ENCODE measurements at regions not wholly inside any gene's neighbourhood (a gene's known extent, or its start where the extent isn't known, plus 50 kb on each side); places are given as distances from the start of the nearest gene placed in this dataset.

DNA sequence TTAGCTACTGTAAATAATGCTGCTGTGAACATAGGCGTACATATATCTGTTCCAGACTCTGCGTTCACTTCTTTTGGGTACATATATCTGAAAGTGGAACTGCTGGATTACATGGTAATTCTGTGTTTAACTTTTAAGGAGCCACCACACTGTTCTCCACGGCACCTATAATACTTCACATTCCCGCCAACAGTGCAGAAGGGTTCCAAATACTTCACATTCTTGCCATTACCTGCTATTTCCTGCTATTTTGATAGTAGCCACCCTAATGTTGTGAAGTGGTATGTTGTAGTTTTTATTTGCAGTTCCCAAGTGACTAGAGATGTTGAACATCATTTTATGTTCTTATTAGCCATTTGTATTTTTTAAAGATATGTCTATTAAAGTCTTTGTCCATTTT is 377.4 kb upstream of the SLC10A2 start:
- DNase-seq (ENCODE audit: low read depth): no peak
- H3K4me3 ChIP-seq (ENCODE audit: low read depth, low read length): no peak overlapping the region

- H3K4me3 ChIP-seq (ENCODE audit: low read depth, low read length): no peak overlapping the region
- DNase-seq (ENCODE audit: low read depth): no peak
These were observed 371.4 kb upstream of the SLC10A2 start for GRCh38 chr13:103437651-103438050.

DNA sequence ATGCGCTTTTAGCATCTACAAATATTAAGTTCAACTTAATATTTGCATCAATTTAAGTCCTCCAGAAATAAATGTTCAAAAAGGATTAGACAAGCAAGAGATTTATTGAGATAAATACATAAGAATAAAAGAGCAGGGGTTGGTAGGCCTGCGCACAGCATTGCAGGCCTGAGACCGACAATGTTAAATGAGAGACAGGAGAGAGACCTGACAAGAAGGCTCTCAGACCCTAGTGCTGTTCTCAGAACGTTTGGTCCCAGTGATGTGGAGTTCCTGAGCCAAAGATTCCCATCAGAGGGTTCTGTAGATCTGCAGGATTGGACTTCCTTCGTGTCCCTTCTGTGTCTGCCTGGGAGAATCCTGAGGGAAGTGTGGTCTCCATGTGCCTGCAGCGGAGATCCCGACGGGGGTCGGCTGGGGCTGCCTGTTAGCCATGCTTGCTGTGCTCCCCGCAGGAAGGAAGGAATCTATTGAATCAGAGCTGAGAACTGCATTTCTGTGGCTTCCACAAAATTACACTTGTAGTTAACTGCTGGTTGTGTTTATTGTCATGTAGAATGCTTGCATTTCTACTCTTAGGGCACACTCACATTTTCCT is 369.9 kb upstream of the SLC10A2 start:
- H3K4me3 ChIP-seq (ENCODE audit: low read depth, low read length): no peak overlapping the region
- no peak for DNase-seq (ENCODE audit: low read depth)

DNA sequence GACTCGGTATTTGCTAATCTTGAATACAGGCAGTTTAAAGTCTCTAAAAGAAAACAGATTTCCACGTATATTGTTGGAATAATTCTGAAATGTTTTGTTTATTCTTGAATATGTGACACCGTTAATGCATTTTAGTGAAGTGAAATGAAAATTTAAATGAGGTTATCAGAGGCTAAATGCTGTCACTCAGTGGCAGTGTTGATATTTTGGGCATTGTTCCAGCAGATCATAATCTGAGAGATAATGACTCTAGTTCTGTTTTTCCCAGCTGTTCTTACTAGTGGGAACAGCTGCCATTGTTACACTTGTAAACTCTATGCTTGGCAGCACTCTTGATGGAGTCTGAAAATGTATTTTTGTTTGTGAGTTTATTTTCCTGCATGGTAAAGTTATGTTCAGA is 365.6 kb upstream of the SLC10A2 start:
- no peak for DNase-seq (ENCODE audit: low read depth)
- no peak overlapping the region for H3K4me3 ChIP-seq (ENCODE audit: low read depth, low read length)

- no peak overlapping the region for H3K4me3 ChIP-seq (ENCODE audit: low read depth, low read length)
- DNase-seq (ENCODE audit: low read depth): no peak
These were observed 364.2 kb upstream of the SLC10A2 start for GRCh38 chr13:103430368-103430767.

- no peak overlapping the region for H3K4me3 ChIP-seq (ENCODE audit: low read depth, low read length)
- DNase-seq (ENCODE audit: low read depth): no peak
These were observed 343.8 kb upstream of the SLC10A2 start for GRCh38 chr13:103410002-103410401.

DNA sequence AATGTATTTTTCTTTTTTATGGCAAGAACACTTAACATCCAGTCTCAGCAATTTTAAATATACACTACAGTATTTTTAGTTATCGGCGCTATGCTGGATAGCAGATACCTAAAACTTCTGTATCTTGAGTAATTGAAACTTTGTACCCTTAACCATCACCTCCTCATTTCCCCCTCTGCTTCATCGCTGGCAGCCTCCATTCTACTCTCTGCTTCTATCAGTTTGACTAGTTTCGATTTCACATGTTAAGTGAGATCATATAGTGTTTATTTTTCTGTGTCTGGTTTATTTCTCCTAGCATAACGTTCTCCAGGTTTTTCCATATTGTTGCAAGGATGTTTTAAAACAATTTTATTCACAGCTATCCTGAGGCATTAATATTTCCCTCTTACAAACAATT is 340.8 kb upstream of the SLC10A2 start:
- H3K4me3 ChIP-seq (ENCODE audit: low read depth, low read length): no peak overlapping the region

GRCh38 chr13:103405297-103405696 is 339.1 kb upstream of the SLC10A2 start:
- no peak overlapping the region for H3K4me3 ChIP-seq (ENCODE audit: low read depth, low read length)
- DNase-seq (ENCODE audit: low read depth): no peak

More for the DNA sequence above, 340.8 kb upstream of the SLC10A2 start:
- no peak for DNase-seq (ENCODE audit: low read depth)

DNA sequence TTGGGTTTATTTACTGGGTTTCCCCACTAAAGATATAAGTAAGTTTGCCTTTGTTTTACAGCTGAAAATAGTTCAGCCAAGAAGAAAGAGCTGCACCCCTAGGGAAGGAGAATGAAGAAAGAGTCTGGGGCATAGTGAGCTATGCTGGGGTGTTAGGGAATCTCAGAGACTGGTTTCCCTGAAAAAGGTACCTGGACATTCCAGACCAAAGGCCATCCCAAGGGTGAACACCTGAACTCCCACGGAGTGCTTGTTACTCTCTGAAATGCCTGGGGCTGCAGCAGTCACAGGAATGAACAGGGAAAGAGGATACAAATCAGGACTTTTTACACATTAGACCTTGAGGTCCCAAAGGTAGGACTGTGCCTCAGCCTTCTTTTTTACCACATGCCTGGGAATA is 337.6 kb upstream of the SLC10A2 start:
- H3K4me3 ChIP-seq (ENCODE audit: low read depth, low read length): no peak overlapping the region
- DNase-seq (ENCODE audit: low read depth): no peak

DNA sequence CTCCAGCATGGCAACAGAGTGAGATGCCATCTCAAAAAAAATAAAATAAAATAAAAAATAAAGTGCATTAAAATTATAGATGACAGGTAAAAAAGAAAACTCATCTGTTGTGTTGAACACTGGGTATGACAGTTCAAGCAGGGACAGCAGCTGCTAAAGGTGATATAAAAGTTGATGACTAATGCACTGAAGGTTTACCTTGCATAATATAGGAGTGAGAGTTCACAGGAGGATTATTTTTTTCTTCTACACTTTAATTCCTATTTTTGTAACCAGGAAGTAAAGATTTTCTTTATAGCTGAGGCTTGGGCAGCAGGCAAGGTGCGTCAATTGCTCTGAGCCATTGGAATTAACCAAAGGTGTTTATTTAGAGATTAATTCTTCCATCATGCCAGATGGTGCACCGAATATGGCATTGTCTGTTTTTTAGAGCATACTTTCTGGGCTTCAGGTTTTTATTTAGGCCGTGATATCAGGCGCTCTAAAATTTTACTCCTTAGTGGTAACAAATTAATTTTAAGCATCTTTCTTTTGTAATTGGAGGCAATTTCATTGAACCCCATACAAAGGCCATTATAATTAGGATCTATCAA is 337.0 kb upstream of the SLC10A2 start:
- DNase-seq (ENCODE audit: low read depth): no peak
- no peak overlapping the region for H3K4me3 ChIP-seq (ENCODE audit: low read depth, low read length)

DNA sequence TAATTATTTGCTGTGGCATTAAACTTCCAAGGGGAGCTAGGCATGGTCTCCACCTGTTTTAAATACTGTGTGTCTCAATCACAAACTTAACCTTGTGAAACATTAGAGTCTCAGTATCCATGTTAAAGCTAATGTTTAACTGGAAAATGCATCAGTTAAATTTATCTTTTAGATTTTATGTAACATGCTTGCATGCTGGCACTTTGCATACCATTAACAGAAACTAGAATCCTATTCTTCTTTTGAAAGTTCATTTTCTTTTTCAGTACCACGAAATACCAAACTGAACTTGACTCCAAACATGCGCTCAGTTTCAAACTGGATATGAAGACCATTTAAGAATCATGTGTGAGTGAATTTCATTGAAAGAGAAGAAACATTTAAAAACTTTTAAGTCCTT is 328.9 kb upstream of the SLC10A2 start:
- no peak overlapping the region for H3K4me3 ChIP-seq (ENCODE audit: low read depth, low read length)
- no peak for DNase-seq (ENCODE audit: low read depth)

- H3K4me3 ChIP-seq (ENCODE audit: low read depth, low read length): no peak overlapping the region
- DNase-seq (ENCODE audit: low read depth): no peak
These were observed 328.4 kb upstream of the SLC10A2 start for GRCh38 chr13:103394618-103395017.

GRCh38 chr13:103391936-103392335 is 325.7 kb upstream of the SLC10A2 start:
- H3K4me3 ChIP-seq (ENCODE audit: low read depth, low read length): no peak overlapping the region
- no peak for DNase-seq (ENCODE audit: low read depth)

DNA sequence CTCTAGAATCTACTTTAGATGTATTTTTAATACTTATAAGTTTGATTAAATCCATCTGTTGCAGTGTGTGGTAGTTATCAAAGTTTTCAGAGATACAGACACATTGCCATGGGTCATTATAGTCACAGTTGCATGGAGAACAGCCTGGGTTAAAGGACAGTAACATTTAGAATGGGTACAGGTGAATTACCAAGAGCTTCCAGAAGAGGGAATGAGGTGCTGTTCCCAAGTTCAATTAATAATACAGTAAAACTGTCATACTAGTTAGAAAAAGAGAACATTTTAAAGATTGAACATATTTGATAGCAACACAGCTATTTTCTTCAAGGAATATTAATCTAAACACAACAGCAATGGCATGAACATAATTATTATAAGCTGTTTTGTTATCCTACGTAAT is 322.6 kb upstream of the SLC10A2 start:
- H3K4me3 ChIP-seq (ENCODE audit: low read depth, low read length): no peak overlapping the region
- no peak for DNase-seq (ENCODE audit: low read depth)

DNA sequence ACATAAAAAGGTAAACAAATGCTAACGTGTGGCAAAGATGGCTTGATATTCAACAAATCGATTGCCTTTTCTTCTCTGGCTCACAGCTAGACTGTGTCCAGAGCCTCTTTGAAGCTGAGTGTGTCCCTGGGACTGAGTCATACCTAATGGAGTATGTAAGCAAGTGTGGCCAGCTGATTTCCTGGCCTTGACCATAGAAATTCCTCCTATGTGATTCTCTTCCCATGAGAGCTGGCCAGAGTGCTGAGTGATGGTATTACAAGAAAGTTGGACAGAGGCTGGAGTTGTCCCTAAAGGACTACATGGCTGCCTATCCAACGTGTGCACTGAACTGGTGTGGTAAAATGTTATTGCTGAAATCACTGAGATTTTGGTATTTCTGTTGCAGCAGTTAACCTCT is 320.1 kb upstream of the SLC10A2 start:
- H3K4me3 ChIP-seq (ENCODE audit: low read depth, low read length): no peak overlapping the region
- DNase-seq (ENCODE audit: low read depth): peak; percentile 53

GRCh38 chr13:103373916-103374315 is 307.7 kb upstream of the SLC10A2 start:
- no peak for DNase-seq (ENCODE audit: low read depth)
- no peak overlapping the region for H3K4me3 ChIP-seq (ENCODE audit: low read depth, low read length)

DNA sequence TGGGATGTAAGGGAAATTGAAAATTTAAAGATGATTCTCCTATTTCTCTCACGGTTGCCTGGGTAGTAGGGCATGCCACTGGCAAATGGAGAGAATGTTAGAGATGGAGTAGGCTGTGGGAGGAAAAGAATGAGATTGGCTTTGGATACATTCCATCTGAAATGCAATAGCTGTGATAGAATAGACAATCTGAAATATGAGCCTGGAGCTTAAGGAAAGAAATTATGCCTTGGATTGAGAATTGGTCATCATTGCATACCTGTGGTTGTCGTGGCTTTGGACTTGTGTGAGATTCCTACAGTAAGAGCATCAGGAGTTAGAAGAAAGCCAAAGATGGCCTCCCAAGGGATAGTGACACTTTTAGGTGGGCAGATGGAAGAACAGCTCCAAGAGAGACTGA is 305.1 kb upstream of the SLC10A2 start:
- H3K4me3 ChIP-seq (ENCODE audit: low read depth, low read length): no peak overlapping the region
- peak; percentile 48 for DNase-seq (ENCODE audit: low read depth)

- DNase-seq (ENCODE audit: low read depth): no peak
- no peak overlapping the region for H3K4me3 ChIP-seq (ENCODE audit: low read depth, low read length)
These were observed 304.6 kb upstream of the SLC10A2 start for GRCh38 chr13:103370790-103371189.

DNA sequence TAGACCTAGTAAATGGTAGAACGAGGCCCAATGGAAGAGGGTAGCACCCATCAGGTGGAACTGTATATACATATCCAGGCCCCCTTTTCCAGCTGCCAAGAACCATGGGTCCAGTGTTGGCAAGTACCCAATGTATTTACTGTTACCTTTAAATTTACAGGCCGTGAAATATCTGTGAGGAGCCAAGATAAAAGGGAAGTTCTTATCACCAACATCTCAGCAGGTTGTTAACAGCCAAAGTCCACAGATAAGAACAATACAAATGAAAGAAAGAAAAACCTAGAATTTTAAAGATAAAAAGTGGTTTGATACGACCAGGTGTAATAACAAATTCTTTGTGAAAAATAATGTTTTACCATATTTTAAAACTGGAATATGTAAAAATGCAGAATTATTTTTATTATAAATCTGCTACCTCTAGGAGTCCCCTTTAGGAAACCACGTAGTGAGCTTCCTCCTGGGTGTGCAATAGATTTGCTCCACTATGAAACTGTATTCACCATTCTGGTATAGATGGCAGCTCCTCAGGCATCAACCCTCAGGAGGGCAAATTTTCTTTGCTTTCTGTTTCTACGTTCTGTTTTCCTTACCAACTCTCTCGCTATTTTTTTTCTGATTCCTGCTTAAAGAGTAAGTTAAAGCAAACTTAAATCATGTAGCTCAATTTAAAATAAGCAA is 292.2 kb upstream of the SLC10A2 start:
- no peak for DNase-seq (ENCODE audit: low read depth)
- no peak overlapping the region for H3K4me3 ChIP-seq (ENCODE audit: low read depth, low read length)

GRCh38 chr13:103356226-103356864 is 290.1 kb upstream of the SLC10A2 start:
- no peak overlapping the region for H3K4me3 ChIP-seq (ENCODE audit: low read depth, low read length)
- no peak for DNase-seq (ENCODE audit: low read depth)

GRCh38 chr13:103354171-103354570 is 288.0 kb upstream of the SLC10A2 start:
- no peak overlapping the region for H3K4me3 ChIP-seq (ENCODE audit: low read depth, low read length)
- DNase-seq (ENCODE audit: low read depth): peak; percentile 18

Data from skeletal muscle cell (primary cell).